ENCODE measurements at regions not wholly inside any gene's neighbourhood (a gene's known extent, or its start where the extent isn't known, plus 50 kb on each side); places are given as distances from the start of the nearest gene placed in this dataset.

DNA sequence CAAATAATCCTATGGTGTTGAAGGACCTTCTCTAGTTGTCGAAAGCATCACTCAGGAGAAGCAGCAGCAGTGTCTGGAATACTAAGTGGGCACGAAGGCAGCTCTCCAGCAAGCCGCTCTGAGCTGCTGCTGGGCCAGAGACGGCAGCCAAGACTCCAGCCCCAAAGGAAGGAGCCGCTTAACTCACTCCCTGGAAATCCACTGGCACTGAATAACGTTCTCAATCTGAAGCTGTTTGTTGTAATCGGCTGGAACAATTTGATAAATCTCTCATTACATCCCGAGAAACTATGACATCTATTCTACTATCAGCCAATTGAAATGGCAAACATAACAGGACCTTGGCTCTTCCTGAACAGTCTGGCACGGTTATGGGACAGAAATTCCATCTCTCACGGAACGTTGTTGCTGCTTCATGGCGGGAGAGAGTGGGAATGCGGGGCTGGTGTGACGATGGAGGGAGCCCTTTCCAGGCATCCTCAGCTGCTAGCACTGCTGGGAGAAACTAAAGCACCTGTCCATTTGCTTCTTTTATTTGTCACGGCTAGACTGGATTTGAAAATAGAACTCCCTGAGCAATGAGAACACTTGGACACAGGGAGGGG, 331.5 kb upstream of the RNF32 start:
- DNase-seq (ENCODE audit: low spot score) = no peak

GRCh38 chr7:156307193-156307592, 333.4 kb upstream of the RNF32 start:
- DNase-seq (ENCODE audit: low spot score) = no peak

DNA sequence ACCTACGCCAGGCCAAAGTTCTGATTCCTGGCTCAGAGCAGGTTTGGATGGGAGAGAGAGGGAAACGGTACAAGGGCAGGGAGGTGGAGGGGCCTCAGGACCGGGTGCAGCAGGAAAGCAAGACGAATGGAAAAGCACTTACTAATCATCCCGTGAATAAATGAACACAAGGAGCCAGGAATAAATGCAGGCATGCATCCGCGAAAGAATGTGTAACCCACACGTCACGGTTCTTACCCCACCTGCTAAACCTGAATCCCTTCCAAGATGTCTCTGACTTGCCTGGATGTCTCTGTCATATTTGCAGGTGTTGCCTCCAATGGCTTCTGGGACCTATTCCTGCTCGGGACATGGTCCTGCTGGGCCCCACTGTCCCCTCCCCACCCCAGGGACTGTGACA, 335.2 kb upstream of the RNF32 start:
- DNase-seq (ENCODE audit: low spot score) = no peak

- no peak for DNase-seq (ENCODE audit: low spot score)
These were observed 357.8 kb upstream of the RNF32 start for GRCh38 chr7:156282816-156283215.

DNA sequence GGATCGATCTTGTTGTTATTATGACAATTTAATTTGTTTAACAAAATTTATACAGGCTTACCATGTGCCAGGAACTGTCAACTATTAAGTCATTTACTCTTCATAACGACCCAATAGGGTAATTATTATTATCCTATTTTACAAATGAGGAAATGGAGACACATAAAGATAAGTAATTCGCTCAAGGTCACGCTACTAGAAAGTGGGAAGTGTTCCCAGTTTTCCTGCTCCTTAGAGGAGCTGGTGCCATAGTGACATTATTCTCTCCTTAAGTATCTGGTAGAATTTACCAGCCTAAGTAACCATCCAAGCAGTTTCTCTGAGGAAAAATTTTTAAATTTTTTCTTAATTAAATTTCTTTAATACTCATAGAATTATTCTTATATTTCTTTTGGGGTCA, 360.9 kb upstream of the RNF32 start:
- DNase-seq (ENCODE audit: low spot score) = no peak

- no peak for DNase-seq (ENCODE audit: low spot score)
These were observed 365.3 kb upstream of the RNF32 start for GRCh38 chr7:156275292-156275691.

DNA sequence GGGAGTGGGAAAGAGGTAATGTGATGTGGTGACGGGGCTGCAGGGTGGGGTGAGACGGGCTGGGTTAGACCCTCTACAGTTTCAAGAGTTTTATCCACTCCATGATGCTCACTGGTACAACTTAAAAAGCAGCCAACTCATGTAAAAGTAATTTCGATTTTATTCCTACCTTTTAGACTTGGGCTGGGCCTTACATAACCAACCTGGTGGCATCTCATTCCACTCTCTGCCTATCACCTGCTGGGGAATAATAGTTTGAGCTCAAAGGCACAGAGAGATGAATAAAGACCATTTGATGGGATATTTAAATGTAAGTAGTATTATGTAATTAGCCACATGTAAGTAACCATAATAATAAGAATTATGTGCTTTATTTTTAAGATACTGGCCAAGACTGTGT, 366.0 kb upstream of the RNF32 start:
- no peak for DNase-seq (ENCODE audit: low spot score)

GRCh38 chr7:156261581-156261980, 379.0 kb upstream of the RNF32 start:
- no peak for DNase-seq (ENCODE audit: low spot score)

DNA sequence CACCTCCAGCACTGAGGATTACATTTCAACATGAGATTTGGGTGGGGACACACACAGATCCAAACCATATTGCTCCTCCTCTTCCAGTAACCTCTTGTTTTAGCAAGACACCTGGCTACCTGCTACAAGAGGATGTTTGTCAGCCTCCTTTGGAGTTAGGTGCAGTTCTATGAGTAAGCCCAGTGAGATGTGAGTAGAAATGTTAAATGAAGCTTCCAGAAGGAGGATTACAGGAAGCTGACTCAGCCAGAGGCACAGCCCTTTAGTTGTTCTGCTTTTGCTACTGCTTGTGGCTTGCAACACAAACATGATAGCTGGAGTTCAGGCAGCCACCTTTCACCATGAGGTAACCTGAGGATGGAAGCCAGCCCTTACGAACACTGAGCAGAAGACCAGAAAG, 382.7 kb upstream of the RNF32 start:
- DNase-seq (ENCODE audit: low spot score) = no peak

DNA sequence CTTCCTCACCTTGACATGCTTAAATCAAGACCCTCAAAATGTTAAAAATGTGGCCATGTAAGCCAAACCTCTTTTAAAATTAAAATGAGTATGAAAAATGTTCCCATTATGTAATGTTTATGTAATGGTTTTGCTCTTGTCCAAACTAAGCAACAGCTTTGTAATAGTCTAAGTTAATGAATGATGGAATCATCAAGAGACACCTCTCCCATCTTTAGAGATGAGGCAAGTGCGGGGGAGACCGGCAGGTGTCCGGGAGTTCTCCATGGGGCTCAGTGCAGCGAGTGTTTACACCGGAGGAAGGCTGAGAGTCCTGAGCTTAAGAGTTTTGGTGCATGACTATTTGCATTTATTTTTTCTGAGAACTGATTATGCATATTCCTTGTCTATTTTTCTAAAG, 384.9 kb upstream of the RNF32 start:
- DNase-seq (ENCODE audit: low spot score) = no peak

DNA sequence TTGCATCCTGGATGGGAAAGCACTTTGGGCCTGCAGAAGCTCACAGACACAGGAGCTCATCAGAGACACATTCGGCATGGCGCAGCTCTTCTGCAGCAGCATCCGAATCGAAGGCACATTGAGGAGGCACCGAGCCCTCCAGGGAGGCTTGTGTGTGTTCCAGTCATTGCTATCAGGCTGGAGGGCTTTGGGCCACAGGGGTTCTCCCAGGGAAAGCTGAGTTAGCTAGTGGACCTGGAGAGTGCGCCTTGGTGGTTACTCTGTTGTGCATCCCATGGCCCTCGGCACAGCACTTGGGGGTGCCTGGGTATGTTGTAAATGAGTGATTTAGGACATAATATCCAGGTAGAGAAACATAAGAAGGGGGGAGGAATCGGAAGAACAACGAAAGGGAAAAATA, 388.7 kb upstream of the RNF32 start:
- no peak for DNase-seq (ENCODE audit: low spot score)

GRCh38 chr7:156240532-156240931, 400.0 kb upstream of the RNF32 start:
- no peak for DNase-seq (ENCODE audit: low spot score)

DNA sequence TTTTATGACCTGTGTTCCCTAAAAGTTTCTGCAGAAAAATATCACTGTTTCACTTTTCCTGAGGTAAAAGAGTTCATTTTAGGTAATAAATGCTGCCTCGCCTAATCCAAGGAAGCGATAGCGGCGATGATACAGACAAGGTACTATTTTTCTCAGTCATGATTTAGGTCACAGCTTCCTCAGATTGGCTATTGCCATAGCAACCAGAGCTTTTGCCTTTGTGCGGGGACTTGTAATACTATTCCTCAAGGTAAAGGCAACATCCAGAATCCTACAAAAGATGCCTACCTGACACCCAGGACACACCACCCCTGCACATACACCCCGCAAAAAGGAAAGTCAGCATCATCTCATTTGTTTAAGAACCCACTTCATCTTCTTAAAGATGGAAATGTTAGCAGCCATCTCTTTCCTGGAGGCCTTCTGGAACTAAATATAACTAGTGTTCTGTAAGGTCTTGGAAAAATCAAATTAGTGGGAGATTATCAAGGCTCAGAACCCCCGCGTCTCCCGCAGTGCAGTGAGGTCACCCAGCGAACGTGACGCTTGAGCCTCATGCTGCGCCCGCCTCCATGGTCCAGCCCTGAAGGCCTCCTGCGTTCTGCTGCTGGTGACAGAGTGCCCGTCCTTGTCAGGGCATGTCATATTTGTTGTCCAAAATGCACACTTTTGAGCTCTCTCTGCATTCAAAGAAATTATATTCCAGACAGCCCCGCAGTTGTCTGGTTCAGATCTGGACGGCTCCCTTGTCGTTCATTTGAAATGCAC, 402.0 kb upstream of the RNF32 start:
- DNase-seq (ENCODE audit: low spot score) = no peak

GRCh38 chr7:156237614-156238013, 403.0 kb upstream of the RNF32 start:
- DNase-seq (ENCODE audit: low spot score) = no peak

DNA sequence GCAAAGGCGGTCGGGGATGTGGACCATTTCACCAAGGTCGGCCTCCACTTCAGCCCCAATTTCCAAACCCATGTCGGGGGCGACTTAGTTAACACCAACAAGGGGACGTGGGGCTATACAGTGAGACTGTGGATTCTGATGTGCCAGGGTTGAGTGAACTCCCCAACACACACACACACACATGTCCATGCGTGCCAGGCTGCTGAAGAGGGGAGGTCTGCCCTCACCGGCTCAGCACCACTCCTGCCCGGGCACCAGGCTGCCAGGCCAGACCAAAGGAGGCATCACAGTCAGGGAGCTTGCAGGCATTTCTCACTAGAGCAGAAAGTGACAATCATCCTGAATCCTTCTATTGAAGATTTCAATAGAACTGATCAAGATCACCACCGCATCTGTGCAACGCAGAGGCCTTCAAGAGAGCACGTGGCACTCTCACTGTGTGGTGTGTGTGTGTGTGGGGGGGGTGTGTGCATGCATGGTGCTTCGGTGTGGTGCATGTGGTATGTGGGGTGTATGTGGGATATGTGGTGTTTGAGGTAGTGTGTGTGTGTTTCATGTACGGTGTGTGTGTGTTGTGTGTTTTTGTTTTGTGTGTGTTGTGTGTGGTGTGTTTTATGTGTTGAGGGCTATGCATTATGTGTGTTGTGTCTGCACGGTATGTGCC, 403.5 kb upstream of the RNF32 start:
- DNase-seq (ENCODE audit: low spot score) = no peak

GRCh38 chr7:156236181-156236889, 404.2 kb upstream of the RNF32 start:
- no peak for DNase-seq (ENCODE audit: low spot score)

GRCh38 chr7:156234666-156235494, 405.7 kb upstream of the RNF32 start:
- no peak for DNase-seq (ENCODE audit: low spot score)

DNA sequence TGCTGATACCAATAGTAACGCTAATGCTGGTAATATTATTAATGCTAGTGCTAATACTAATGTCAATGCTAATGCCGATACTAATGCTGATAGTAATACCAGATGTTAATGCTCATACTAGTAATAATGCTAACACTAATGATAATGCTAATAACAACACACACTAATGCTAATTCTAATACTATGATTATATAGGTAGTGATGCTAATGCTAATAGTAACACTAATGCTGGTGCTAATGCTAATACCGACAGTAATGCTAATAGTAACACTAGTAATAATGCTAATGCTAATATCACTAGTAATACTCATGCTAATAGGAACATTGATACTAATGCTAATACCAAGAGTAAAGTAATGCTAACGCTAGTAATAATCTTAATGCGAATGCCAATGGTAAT, 406.4 kb upstream of the RNF32 start:
- no peak for DNase-seq (ENCODE audit: low spot score)

DNA sequence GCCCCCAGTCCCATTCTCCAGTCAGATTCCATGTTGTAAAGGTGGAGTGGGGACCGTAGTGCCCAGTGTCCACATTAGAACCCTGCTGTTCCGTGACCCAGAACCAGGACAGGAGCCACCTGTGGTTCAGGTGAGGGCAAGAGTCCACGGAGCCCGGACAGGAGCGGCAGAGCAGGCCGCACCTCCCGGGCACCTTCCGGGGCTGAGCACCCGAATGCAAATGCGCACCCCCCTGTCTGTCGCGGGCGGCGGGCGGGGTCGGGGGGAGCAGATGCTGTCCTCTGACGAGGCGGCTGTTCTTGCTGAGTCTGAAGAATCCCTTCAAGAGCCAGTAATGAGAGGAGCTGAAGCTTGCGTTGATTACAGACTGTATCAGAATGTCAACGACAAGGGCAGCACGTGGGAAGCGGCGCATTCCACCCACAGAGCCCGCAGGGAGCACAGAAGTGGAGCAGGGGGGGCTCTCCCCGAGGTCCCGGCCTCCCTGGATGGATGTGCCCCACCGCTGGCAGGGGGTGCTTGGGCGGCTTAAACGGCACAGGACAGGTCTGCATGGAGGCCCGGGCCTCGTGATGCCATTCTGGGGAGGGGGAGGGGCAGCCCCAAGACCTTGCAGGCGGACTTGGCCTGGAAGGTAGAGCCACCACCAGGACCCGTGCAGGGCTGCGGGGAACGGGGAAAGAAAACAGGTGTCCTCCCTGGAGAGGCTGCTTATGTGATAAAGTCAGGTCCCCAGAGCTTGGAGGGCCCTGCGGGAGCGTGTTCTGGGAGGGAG, 407.5 kb upstream of the RNF32 start:
- DNase-seq (ENCODE audit: low spot score) = no peak

DNA sequence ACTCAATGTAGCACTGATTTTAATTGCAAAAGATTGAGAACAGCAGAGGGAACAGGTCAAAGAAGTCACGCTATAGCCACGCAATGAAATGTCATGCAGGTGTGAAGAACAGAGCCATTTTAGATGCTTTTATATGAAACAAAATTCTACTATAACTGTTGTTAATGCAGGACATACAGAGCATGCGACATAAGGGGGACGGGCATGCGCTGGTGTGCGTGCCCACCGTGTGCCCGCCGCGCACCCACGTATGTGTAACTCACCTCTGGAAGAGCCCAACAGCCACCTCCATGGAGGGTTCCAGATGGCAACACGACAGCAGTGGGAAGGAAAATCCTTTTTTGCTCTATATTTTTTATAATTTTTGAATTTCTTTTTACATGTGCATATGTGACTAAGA, 410.0 kb upstream of the RNF32 start:
- DNase-seq (ENCODE audit: low spot score) = no peak

- no peak for DNase-seq (ENCODE audit: low spot score)
These were observed 412.6 kb upstream of the SHH start for GRCh38 chr7:156224833-156225225.

All from umbilical cord (tissue), 1 donor.